Cardiac muscle cell (in vitro differentiated cells and primary cell): ENCODE measurements at regions not wholly inside any gene's neighbourhood (a gene's known extent, or its start where the extent isn't known, plus 50 kb on each side); places are given as distances from the start of the nearest gene placed in this dataset.

Experiments
- DNase-seq, 2 donors: peaks; one replicate each; pipeline versions ENCODE4 v3.0.0 to v3.0.0-alpha.2; 2010 to 2017; ENCODE audit warnings: low read depth in 1 of 2, low spot score in 1 of 2
- H3K27ac ChIP-seq: fragments of 200-600 bp; sonication (generic); 2 replicates; pipeline ENCODE4 v1.5.1; 2016
- H3K27me3 ChIP-seq: fragments of 200-600 bp; sonication (generic); 2 replicates; pipeline ENCODE4 v1.6.0; 2016; ENCODE audit warnings: control low read depth
- H3K36me3 ChIP-seq: fragments of 200-600 bp; sonication (generic); 2 replicates; pipeline ENCODE4 v1.5.1; 2016; ENCODE audit warnings: control low read depth
- H3K4me1 ChIP-seq: fragments of 200-600 bp; sonication (generic); 2 replicates; pipeline ENCODE4 v1.8.1; 2017; ENCODE audit warnings: low read depth, mild to moderate bottlenecking, mixed run types
- H3K4me3 ChIP-seq: fragments of 200-600 bp; sonication (generic); 2 replicates; pipeline ENCODE4 v1.5.1; 2016; ENCODE audit warnings: mild to moderate bottlenecking
- H3K9me3 ChIP-seq: fragments of 200-600 bp; sonication (generic); 2 replicates; pipeline ENCODE4 v1.5.1; 2017; ENCODE audit warnings: low read depth, mild to moderate bottlenecking, control low read depth
- TF ChIP-seq, protein P1 (sequence below): IDR thresholded peaks from 2 replicates; pipeline ENCODE4 v1.5.1; 2012; ENCODE audit warnings: low read depth, mild to moderate bottlenecking, low read length

DNA sequence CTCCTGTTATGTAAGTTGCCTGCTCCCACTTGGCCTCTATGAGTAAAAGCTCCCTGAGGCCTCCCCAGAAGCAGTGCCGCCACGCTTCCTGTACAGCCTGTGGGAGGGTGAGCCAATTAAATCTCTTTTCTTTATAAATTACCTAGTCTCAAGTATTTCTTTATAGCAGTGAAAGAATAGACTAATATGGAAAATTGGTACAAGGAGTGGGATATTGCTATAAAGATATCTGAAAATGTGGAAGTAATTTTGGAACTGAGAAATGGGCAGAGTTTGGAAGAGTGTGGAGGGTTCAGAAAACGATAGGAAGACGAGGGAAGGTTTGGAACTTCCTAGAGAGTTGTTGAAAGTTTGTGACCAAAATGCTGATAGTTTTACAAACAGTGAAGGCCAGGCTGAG lies 572.3 kb downstream of the MATN1 start:
- no peaks in the 10 kb centered on the region for H3K27me3 ChIP-seq
- no peak overlapping the region for H3K27ac ChIP-seq
- no peak for DNase-seq
- H3K4me1 ChIP-seq: no peaks in the 10 kb centered on the region
- H3K9me3 ChIP-seq: no peaks in the 10 kb centered on the region
- no peak overlapping the region for H3K4me3 ChIP-seq
- H3K36me3 ChIP-seq: no peaks in the 10 kb centered on the region
- TF ChIP-seq, protein P1, sequence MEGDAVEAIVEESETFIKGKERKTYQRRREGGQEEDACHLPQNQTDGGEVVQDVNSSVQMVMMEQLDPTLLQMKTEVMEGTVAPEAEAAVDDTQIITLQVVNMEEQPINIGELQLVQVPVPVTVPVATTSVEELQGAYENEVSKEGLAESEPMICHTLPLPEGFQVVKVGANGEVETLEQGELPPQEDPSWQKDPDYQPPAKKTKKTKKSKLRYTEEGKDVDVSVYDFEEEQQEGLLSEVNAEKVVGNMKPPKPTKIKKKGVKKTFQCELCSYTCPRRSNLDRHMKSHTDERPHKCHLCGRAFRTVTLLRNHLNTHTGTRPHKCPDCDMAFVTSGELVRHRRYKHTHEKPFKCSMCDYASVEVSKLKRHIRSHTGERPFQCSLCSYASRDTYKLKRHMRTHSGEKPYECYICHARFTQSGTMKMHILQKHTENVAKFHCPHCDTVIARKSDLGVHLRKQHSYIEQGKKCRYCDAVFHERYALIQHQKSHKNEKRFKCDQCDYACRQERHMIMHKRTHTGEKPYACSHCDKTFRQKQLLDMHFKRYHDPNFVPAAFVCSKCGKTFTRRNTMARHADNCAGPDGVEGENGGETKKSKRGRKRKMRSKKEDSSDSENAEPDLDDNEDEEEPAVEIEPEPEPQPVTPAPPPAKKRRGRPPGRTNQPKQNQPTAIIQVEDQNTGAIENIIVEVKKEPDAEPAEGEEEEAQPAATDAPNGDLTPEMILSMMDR: no peak

DNA sequence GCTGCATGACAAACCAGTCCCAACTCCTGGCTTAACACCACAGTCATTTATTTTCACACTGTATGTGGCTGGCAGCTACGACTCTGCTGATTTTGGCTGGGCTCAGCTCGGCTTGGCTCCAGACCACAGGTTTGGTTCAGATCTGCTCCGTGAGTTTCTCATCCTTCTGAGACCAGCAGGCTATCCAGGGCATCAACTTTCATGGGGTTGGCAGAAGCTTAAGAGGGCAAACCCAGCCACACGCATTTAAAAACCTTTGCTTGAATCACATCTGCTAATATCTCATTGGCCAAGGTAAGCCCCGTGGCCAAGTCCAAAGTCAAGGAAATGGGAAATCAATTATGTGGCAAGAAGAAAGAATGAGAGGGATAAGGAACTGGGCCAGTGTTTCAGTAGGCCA lies 574.2 kb downstream of the MATN1 start:
- DNase-seq: no peak
- H3K27me3 ChIP-seq: peaks cover 2% of the 10 kb centered on the region
- no peaks in the 10 kb centered on the region for H3K36me3 ChIP-seq
- no peaks in the 10 kb centered on the region for H3K9me3 ChIP-seq
- no peaks in the 10 kb centered on the region for H3K4me1 ChIP-seq
- TF ChIP-seq, protein P1: no peak
- H3K27ac ChIP-seq: no peak overlapping the region
- H3K4me3 ChIP-seq: no peak overlapping the region

DNA sequence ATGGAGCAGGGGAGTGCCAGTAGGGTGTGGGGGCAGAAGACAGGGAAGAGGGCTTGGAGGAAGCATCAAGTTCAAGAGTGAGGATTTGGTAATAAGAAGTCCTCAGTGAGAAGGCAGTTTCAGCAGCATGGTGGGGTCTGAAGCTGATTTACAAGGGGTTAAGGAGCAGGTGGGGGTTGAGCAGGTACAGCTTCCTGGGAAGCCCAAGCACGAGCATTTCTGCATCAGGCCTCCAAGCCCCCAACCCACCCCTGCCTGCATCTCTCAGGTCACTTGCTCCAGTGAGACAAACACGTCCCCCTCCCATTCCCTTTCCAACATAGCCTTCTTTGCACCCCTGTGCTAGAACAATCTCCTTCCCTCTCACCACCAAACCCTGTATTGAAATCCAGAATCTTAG lies 574.7 kb downstream of the MATN1 start:
- Histone ChIP-seq H3K4me1 (no peaks in the 10 kb centered on the region), H3K27me3 (peaks cover 2% of the 10 kb centered on the region), H3K9me3 (no peaks in the 10 kb centered on the region), H3K27ac (no peak overlapping the region), H3K4me3 (no peak overlapping the region), H3K36me3 (no peaks in the 10 kb centered on the region)
- TF ChIP-seq, protein P1: no peak
- no peak for DNase-seq

DNA sequence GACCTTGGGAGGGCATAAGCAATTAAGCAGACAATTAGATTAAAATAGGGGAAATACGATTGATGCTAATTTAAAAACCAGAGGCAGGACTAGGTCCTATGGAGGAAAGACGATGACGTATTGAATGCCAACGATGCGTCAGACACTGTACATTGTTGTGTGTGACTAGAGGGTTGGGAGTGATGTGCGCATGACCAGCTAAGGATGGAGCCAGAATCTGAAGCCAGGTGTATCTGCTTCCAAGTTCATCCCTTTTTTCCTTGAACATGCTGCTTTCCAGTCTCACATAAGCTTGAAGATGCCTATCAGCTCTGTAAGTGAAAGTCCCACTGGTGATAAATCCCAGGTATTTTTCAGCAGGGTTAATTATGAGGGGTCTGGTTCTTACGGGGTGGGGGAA lies 576.2 kb downstream of the MATN1 start:
- TF ChIP-seq, protein P1: no peak
- Histone ChIP-seq H3K27ac (no peak overlapping the region), H3K4me1 (no peaks in the 10 kb centered on the region), H3K9me3 (no peaks in the 10 kb centered on the region), H3K36me3 (no peaks in the 10 kb centered on the region), H3K27me3 (peaks cover 2% of the 10 kb centered on the region), H3K4me3 (no peak overlapping the region)
- no peak for DNase-seq

DNA sequence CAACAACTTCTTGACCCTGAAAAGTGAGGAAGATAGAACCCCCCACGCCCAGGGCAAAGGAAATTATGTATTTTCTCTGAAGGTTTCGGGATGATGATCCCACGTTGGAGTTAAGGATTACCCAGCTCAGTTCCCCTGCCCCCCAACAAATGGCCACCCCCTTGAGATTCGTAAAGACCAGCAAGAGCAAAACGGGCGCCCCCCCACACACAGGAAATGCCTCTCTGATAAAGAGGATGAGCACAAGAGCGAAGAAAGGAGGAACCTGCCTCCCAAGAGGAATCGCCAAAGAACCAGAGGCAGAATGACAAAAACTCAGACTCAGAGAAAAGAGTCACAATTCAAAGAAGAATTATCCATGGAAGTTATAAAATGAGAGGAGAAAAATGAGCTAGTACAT lies 576.9 kb downstream of the MATN1 start:
- DNase-seq: no peak
- TF ChIP-seq, protein P1: no peak
- Histone ChIP-seq H3K4me1 (no peaks in the 10 kb centered on the region), H3K36me3 (no peaks in the 10 kb centered on the region), H3K9me3 (no peaks in the 10 kb centered on the region), H3K27me3 (peaks cover 2% of the 10 kb centered on the region), H3K4me3 (no peak overlapping the region), H3K27ac (no peak overlapping the region)

DNA sequence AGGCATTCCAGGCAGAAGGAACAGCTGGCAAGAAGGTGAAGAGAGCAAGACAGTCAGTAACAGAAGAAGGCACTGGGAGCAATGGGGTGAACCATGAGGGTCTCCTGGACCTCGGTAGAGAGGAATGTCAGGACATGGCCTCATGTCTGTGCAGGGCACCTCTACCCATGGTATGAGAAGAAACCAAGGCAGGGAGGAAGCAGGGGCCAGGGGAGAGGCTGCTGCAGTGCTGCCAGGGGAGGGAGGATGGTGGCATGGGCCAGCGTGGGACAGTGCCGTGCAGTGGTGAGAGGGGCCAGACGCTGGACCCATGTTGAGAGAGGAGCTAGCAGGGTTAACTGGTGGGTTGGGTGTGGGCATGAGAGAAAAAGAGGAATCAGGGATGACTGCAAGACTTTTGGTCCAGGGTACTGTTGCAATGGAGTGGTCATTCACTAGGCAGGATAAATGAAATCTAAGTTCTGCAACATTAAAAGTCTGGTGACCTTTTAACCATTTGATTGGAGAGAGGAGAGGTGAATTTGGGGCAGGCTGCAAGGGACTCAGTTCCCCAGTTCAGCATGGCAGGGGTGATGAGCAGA lies 577.6 kb downstream of the MATN1 start:
- H3K4me1 ChIP-seq: no peaks in the 10 kb centered on the region
- H3K36me3 ChIP-seq: no peaks in the 10 kb centered on the region
- H3K4me3 ChIP-seq: no peak overlapping the region
- H3K27ac ChIP-seq: no peak overlapping the region
- no peaks in the 10 kb centered on the region for H3K9me3 ChIP-seq
- peaks cover 2% of the 10 kb centered on the region for H3K27me3 ChIP-seq
- TF ChIP-seq, protein P1: no peak
- DNase-seq: no peak
